KMS-11 (cell line): ENCODE measurements at regions not wholly inside any gene's neighbourhood (a gene's known extent, or its start where the extent isn't known, plus 50 kb on each side); places are given as distances from the start of the nearest gene placed in this dataset.

Experiments used
- H2AFZ ChIP-seq: fragments of 200-600 bp; sonication (generic); 2 replicates; pipeline ENCODE4 v1.6.1; 2016; ENCODE audit warnings: antibody characterized with exemption, mixed run types, low read depth
- H3K27ac ChIP-seq: fragments of 200-600 bp; sonication (generic); 2 replicates; pipeline ENCODE4 v1.6.1; 2016; ENCODE audit warnings: mild to moderate bottlenecking, mixed run types
- H3K27me3 ChIP-seq: fragments of 200-600 bp; sonication (generic); 2 replicates; pipeline ENCODE4 v1.6.1; 2017; ENCODE audit warnings: mild to moderate bottlenecking, low read depth, mixed run types, moderate library complexity; ENCODE audit not compliant: insufficient read depth
- H3K36me3 ChIP-seq: fragments of 200-600 bp; sonication (generic); 2 replicates; pipeline ENCODE4 v1.6.1; 2017; ENCODE audit warnings: mild to moderate bottlenecking, mixed run types; ENCODE audit not compliant: insufficient read depth
- H3K4me1 ChIP-seq: fragments of 200-600 bp; sonication (generic); 2 replicates; pipeline ENCODE4 v1.6.1; 2016; ENCODE audit warnings: mild to moderate bottlenecking, low read depth, mixed run types; ENCODE audit not compliant: poor library complexity, severe bottlenecking
- H3K4me2 ChIP-seq: fragments of 200-600 bp; sonication (generic); 2 replicates; pipeline ENCODE4 v1.7.0; 2016; ENCODE audit warnings: mild to moderate bottlenecking, mixed run types
- H3K4me3 ChIP-seq: fragments of 200-600 bp; sonication (generic); IDR thresholded peaks from 2 replicates; pipeline ENCODE4 v1.6.1; 2017; ENCODE audit warnings: low read depth, low read length, mixed read lengths; ENCODE audit not compliant: insufficient read depth
- H3K79me2 ChIP-seq: fragments of 200-600 bp; sonication (generic); 2 replicates; pipeline ENCODE4 v1.6.1; 2016; ENCODE audit warnings: low read depth, mixed run types; ENCODE audit not compliant: insufficient read depth
- H3K9ac ChIP-seq: fragments of 200-600 bp; sonication (generic); 2 replicates; pipeline ENCODE4 v1.6.1; 2016; ENCODE audit warnings: mild to moderate bottlenecking, mixed run types
- H4K20me1 ChIP-seq: fragments of 200-600 bp; sonication (generic); 2 replicates; pipeline ENCODE4 v1.6.1; 2016; ENCODE audit warnings: mild to moderate bottlenecking, mixed run types; ENCODE audit not compliant: insufficient read depth
- CTCF ChIP-seq: fragments of 200-600 bp; sonication (generic); conservative IDR thresholded peaks from 2 replicates; pipeline ENCODE4 v1.6.1; 2017; ENCODE audit warnings: low read depth, mild to moderate bottlenecking, antibody characterized with exemption, low read length, moderate library complexity, mixed read lengths

- no peaks in the 10 kb centered on the region for H3K36me3 ChIP-seq
- H3K27me3 ChIP-seq: no peaks in the 10 kb centered on the region
- no peaks in the 10 kb centered on the region for H3K79me2 ChIP-seq
- H3K4me3 ChIP-seq: no peak overlapping the region
- no peak overlapping the region for H3K9ac ChIP-seq
- no peaks in the 10 kb centered on the region for H3K4me1 ChIP-seq
- no peak overlapping the region for H3K4me2 ChIP-seq
- TF ChIP-seq CTCF: no peak
- H2AFZ ChIP-seq: no peak overlapping the region
- H3K27ac ChIP-seq: no peak overlapping the region
- no peaks in the 10 kb centered on the region for H4K20me1 ChIP-seq
Observed at GRCh38 chr20:56783826-56784225, 154.7 kb downstream of the TFAP2C start.

GRCh38 chr20:56786503-56786902 is 157.4 kb downstream of the TFAP2C start:
- Histone ChIP-seq H3K4me1 (no peaks in the 10 kb centered on the region), H2AFZ (no peak overlapping the region), H3K4me3 (no peak overlapping the region), H3K79me2 (no peaks in the 10 kb centered on the region), H3K9ac (no peak overlapping the region), H3K36me3 (no peaks in the 10 kb centered on the region), H3K4me2 (no peak overlapping the region), H4K20me1 (no peaks in the 10 kb centered on the region), H3K27me3 (no peaks in the 10 kb centered on the region), H3K27ac (no peak overlapping the region)
- no peak for TF ChIP-seq CTCF

- Histone ChIP-seq H3K4me2 (no peak overlapping the region), H3K79me2 (no peaks in the 10 kb centered on the region), H3K4me1 (no peaks in the 10 kb centered on the region), H3K27me3 (no peaks in the 10 kb centered on the region), H4K20me1 (no peaks in the 10 kb centered on the region), H3K27ac (no peak overlapping the region), H2AFZ (no peak overlapping the region), H3K4me3 (no peak overlapping the region), H3K9ac (no peak overlapping the region), H3K36me3 (no peaks in the 10 kb centered on the region)
- no peak for TF ChIP-seq CTCF
Observed at GRCh38 chr20:56788041-56788670, 159.1 kb downstream of the TFAP2C start.

GRCh38 chr20:56788671-56789610 is 159.8 kb downstream of the TFAP2C start:
- Histone ChIP-seq H3K27me3 (no peaks in the 10 kb centered on the region), H3K27ac (no peak overlapping the region), H3K4me2 (no peak overlapping the region), H3K4me3 (no peak overlapping the region), H3K4me1 (no peaks in the 10 kb centered on the region), H2AFZ (no peak overlapping the region), H3K9ac (no peak overlapping the region), H4K20me1 (no peaks in the 10 kb centered on the region), H3K79me2 (no peaks in the 10 kb centered on the region), H3K36me3 (no peaks in the 10 kb centered on the region)
- no peak for TF ChIP-seq CTCF
